GM23248 (cell line): ENCODE measurements at regions not wholly inside any gene's neighbourhood (a gene's known extent, or its start where the extent isn't known, plus 50 kb on each side); places are given as distances from the start of the nearest gene placed in this dataset.

Experiments
- EZH2 ChIP-seq: fragments of 200-600 bp; sonication (generic); IDR thresholded peaks from 2 replicates; pipeline ENCODE4 v1.6.1; 2018; ENCODE audit warnings: antibody characterized with exemption, mild to moderate bottlenecking; ENCODE audit not compliant: insufficient read depth, poor library complexity, severe bottlenecking
- EZH2phosphoT487 ChIP-seq: fragments of 200-600 bp; sonication (generic); IDR thresholded peaks from 2 replicates; pipeline ENCODE4 v1.6.1; 2018; ENCODE audit warnings: antibody characterized with exemption, moderate library complexity, mild to moderate bottlenecking, low read depth; ENCODE audit not compliant: insufficient read depth

DNA sequence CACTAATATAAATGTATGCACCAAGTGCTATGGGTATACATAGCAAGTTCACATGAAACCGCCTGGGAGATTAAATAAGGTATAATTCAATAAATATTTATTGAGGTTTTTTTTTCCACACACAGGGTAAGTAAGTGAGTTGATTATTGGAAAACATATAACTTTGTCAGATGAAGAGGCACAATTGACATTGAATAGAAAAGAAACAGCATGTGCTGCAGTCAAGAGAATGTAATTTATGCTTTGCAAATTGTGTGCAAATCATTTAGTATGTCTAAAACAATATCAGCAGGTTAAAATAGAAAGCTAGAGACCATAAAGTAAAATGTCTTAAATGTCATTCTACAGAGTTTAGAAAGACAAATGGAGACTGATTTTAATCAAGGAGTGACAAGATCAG is 560.0 kb downstream of the AMY1C start:
- TF ChIP-seq EZH2phosphoT487: no peak
- no peak for TF ChIP-seq EZH2
